Body of pancreas (tissue), 4 donors: ENCODE measurements at regions not wholly inside any gene's neighbourhood (a gene's known extent, or its start where the extent isn't known, plus 50 kb on each side); places are given as distances from the start of the nearest gene placed in this dataset.

Source experiments
- CTCF ChIP-seq, 7 experiments: fragments of 450-650 bp in 4 of 7; fragments of 200-600 bp in 3 of 7; sonication (generic) in 3 of 7; IDR thresholded peaks; one replicate each; pipeline ENCODE4 v1.5.1; 2016 to 2019; ENCODE audit warnings: antibody characterized with exemption in 7 of 7
- POLR2A ChIP-seq, 3 donors: fragments of 450-650 bp; IDR thresholded peaks; one replicate each; pipeline ENCODE4 v1.6.1; 2016; ENCODE audit warnings: antibody characterized with exemption in 3 of 3, mild to moderate bottlenecking in 2 of 3

- TF ChIP-seq CTCF (IDR thresholded peaks at IDR 0.05) (no peak), POLR2A (IDR thresholded peaks at IDR 0.05) (no peak)
These were observed 251.3 kb downstream of the NR2F1-AS1 start for GRCh38 chr5:93329756-93330155.
